MM.1S (cell line): ENCODE measurements at regions not wholly inside any gene's neighbourhood (a gene's known extent, or its start where the extent isn't known, plus 50 kb on each side); places are given as distances from the start of the nearest gene placed in this dataset.

Experiments used
- DNase-seq: peaks from one replicate; pipeline ENCODE4 v3.0.0-alpha.2; 2015
- H2AFZ ChIP-seq: fragments of 300-600 bp; sonication (generic); 2 replicates; pipeline ENCODE4 v1.6.0; 2016; ENCODE audit warnings: antibody characterized with exemption, low read length
- H3F3A ChIP-seq: fragments of 300-600 bp; sonication (generic); 2 replicates; pipeline ENCODE4 v1.6.1; 2016; ENCODE audit warnings: mild to moderate bottlenecking, antibody characterized with exemption, low read length, moderate library complexity, mixed read lengths; ENCODE audit not compliant: insufficient read depth
- H3K27ac ChIP-seq: fragments of 300-600 bp; sonication (generic); 2 replicates; pipeline ENCODE4 v1.5.1; 2016; ENCODE audit warnings: mild to moderate bottlenecking, low read length
- H3K27me3 ChIP-seq: fragments of 300-600 bp; sonication (generic); replicated peaks from 2 replicates; pipeline ENCODE4 v1.6.0; 2016; ENCODE audit warnings: low read length; ENCODE audit not compliant: insufficient read depth
- H3K36me3 ChIP-seq: fragments of 300-600 bp; sonication (generic); replicated peaks from 2 replicates; pipeline ENCODE4 v1.6.1; 2016; ENCODE audit warnings: mild to moderate bottlenecking, low read length, mixed read lengths; ENCODE audit not compliant: insufficient read depth
- H3K4me1 ChIP-seq: fragments of 300-600 bp; sonication (generic); 2 replicates; pipeline ENCODE4 v1.6.1; 2016; ENCODE audit warnings: low read length, mixed read lengths
- H3K4me2 ChIP-seq: fragments of 300-600 bp; sonication (generic); 2 replicates; pipeline ENCODE4 v1.6.0; 2016; ENCODE audit warnings: low read depth, low read length
- H3K4me3 ChIP-seq: fragments of 300-600 bp; sonication (generic); 2 replicates; pipeline ENCODE4 v1.5.1; 2016; ENCODE audit warnings: low read length, mixed read lengths
- H3K79me2 ChIP-seq: fragments of 300-600 bp; sonication (generic); 2 replicates; pipeline ENCODE4 v1.6.1; 2016; ENCODE audit warnings: mixed run types, low read length, mixed read lengths
- H3K9ac ChIP-seq: fragments of 300-600 bp; sonication (generic); 2 replicates; pipeline ENCODE4 v1.6.1; 2016; ENCODE audit warnings: low read length, mixed read lengths
- H3K9me2 ChIP-seq: fragments of 300-600 bp; sonication (generic); replicated peaks from 2 replicates; pipeline ENCODE4 v1.6.1; 2016; ENCODE audit warnings: mild to moderate bottlenecking, low read length, mixed read lengths; ENCODE audit not compliant: insufficient read depth
- H3K9me3 ChIP-seq: fragments of 300-600 bp; sonication (generic); replicated peaks from 2 replicates; pipeline ENCODE4 v1.6.1; 2016; ENCODE audit warnings: mild to moderate bottlenecking, low read length, mixed read lengths; ENCODE audit not compliant: insufficient read depth
- H4K20me1 ChIP-seq: fragments of 300-600 bp; sonication (generic); 2 replicates; pipeline ENCODE4 v1.6.1; 2016; ENCODE audit warnings: mild to moderate bottlenecking, low read length, moderate library complexity, mixed read lengths; ENCODE audit not compliant: insufficient read depth
- CTCF ChIP-seq: fragments of 300-600 bp; sonication (generic); IDR thresholded peaks from 2 replicates; pipeline ENCODE4 v1.5.1; 2016; ENCODE audit warnings: antibody characterized with exemption, low read length, mixed read lengths
- EZH2 ChIP-seq: fragments of 300-600 bp; sonication (generic); optimal IDR thresholded peaks from 2 replicates; pipeline ENCODE3; 2017; ENCODE audit warnings: low read depth, mild to moderate bottlenecking, antibody characterized with exemption, low read length, mixed read lengths
- EZH2phosphoT487 ChIP-seq: fragments of 300-600 bp; sonication (generic); IDR thresholded peaks from 2 replicates; pipeline ENCODE4 v1.6.1; 2018; ENCODE audit warnings: antibody characterized with exemption, low read length

- no peak for DNase-seq
- no peak overlapping the region for H3K27ac ChIP-seq
Measured at GRCh38 chrX:33465137-33465536, 253.8 kb upstream of the DMD start.

GRCh38 chrX:33457102-33457501 lies 245.8 kb upstream of the DMD start:
- Histone ChIP-seq H3K9me3 (no peaks in the 10 kb centered on the region), H3K27me3 (no peaks in the 10 kb centered on the region), H3K36me3 (no peaks in the 10 kb centered on the region), H3K4me2 (no peak overlapping the region), H3K9me2 (no peaks in the 10 kb centered on the region), H3K4me3 (no peak overlapping the region), H3F3A (no peaks in the 10 kb centered on the region), H4K20me1 (no peaks in the 10 kb centered on the region), H2AFZ (no peak overlapping the region), H3K9ac (no peak overlapping the region), H3K4me1 (no peaks in the 10 kb centered on the region), H3K79me2 (no peaks in the 10 kb centered on the region), H3K27ac (no peak overlapping the region)
- DNase-seq, result no peak
- TF ChIP-seq EZH2 (no peak), CTCF (no peak), EZH2phosphoT487 (no peak)

More at GRCh38 chrX:33465137-33465536, 253.8 kb upstream of the DMD start:
- H3K4me3 ChIP-seq, result no peak overlapping the region
- no peaks in the 10 kb centered on the region for H3K79me2 ChIP-seq
- TF ChIP-seq EZH2 (no peak), CTCF (no peak), EZH2phosphoT487 (no peak)
- H3K36me3 ChIP-seq, result no peaks in the 10 kb centered on the region
- no peaks in the 10 kb centered on the region for H3K9me3 ChIP-seq
- H3K9ac ChIP-seq, result no peak overlapping the region
- H3F3A ChIP-seq, result no peaks in the 10 kb centered on the region
- H4K20me1 ChIP-seq, result no peaks in the 10 kb centered on the region
- no peaks in the 10 kb centered on the region for H3K4me1 ChIP-seq
- H2AFZ ChIP-seq, result no peak overlapping the region
- no peak overlapping the region for H3K4me2 ChIP-seq
- H3K27me3 ChIP-seq, result no peaks in the 10 kb centered on the region
- no peaks in the 10 kb centered on the region for H3K9me2 ChIP-seq

GRCh38 chrX:33447285-33447684 lies 235.9 kb upstream of the DMD start:
- Histone ChIP-seq H3K27me3 (no peaks in the 10 kb centered on the region), H3K4me2 (no peak overlapping the region), H3K9me3 (no peaks in the 10 kb centered on the region), H3K9me2 (no peaks in the 10 kb centered on the region), H3K27ac (no peak overlapping the region), H3F3A (no peaks in the 10 kb centered on the region), H3K4me3 (no peak overlapping the region), H4K20me1 (no peaks in the 10 kb centered on the region), H2AFZ (no peak overlapping the region), H3K36me3 (no peaks in the 10 kb centered on the region), H3K9ac (no peak overlapping the region), H3K4me1 (no peaks in the 10 kb centered on the region), H3K79me2 (no peaks in the 10 kb centered on the region)
- TF ChIP-seq EZH2 (no peak), EZH2phosphoT487 (no peak), CTCF (no peak)
- DNase-seq, result no peak
